ENCODE measurements at regions not wholly inside any gene's neighbourhood (a gene's known extent, or its start where the extent isn't known, plus 50 kb on each side); places are given as distances from the start of the nearest gene placed in this dataset.

GRCh38 chr5:117809251-117809650 is 1179.1 kb downstream of the DTWD2 start:
- TF ChIP-seq, protein P1, sequence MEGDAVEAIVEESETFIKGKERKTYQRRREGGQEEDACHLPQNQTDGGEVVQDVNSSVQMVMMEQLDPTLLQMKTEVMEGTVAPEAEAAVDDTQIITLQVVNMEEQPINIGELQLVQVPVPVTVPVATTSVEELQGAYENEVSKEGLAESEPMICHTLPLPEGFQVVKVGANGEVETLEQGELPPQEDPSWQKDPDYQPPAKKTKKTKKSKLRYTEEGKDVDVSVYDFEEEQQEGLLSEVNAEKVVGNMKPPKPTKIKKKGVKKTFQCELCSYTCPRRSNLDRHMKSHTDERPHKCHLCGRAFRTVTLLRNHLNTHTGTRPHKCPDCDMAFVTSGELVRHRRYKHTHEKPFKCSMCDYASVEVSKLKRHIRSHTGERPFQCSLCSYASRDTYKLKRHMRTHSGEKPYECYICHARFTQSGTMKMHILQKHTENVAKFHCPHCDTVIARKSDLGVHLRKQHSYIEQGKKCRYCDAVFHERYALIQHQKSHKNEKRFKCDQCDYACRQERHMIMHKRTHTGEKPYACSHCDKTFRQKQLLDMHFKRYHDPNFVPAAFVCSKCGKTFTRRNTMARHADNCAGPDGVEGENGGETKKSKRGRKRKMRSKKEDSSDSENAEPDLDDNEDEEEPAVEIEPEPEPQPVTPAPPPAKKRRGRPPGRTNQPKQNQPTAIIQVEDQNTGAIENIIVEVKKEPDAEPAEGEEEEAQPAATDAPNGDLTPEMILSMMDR (IDR thresholded peaks at IDR 0.05; ENCODE audit: control extremely low read depth, extremely low read depth, low read depth, missing control alignments): no peak
- POLR2A ChIA-PET: no interaction called here
- DNase-seq (ENCODE audit: extremely low spot score): no peak
- CTCF ChIA-PET: interaction anchor here (1.4 kb wide), 1 partner anchor 9 kb away, joined by 3 read pairs; no protein-coding TSS in a partner anchor

GRCh38 chr5:117805058-117805457 is 1183.3 kb downstream of the DTWD2 start:
- DNase-seq (ENCODE audit: extremely low spot score): no peak
- ChIA-PET POLR2A (no interaction called here), CTCF (interaction anchor here (1.3 to 1.5 kb wide), 2 partner anchors 9 to 14 kb away, joined by 3 read pairs; no protein-coding TSS in a partner anchor)
- TF ChIP-seq, protein P1 (IDR thresholded peaks at IDR 0.05; ENCODE audit: control extremely low read depth, extremely low read depth, low read depth, missing control alignments): no peak

GRCh38 chr5:117803533-117803932 is 1184.8 kb downstream of the DTWD2 start:
- ChIA-PET CTCF (interaction anchor here (1.1 kb wide), 1 partner anchor 9 kb away, joined by 5 read pairs; no protein-coding TSS in a partner anchor), POLR2A (no interaction called here)
- TF ChIP-seq, protein P1 (IDR thresholded peaks at IDR 0.05; ENCODE audit: control extremely low read depth, extremely low read depth, low read depth, missing control alignments): no peak
- no peak for DNase-seq (ENCODE audit: extremely low spot score)

- no peak for DNase-seq (ENCODE audit: extremely low spot score)
- ChIA-PET POLR2A (no interaction called here), CTCF (no interaction called here)
- TF ChIP-seq, protein P1 (IDR thresholded peaks at IDR 0.05; ENCODE audit: control extremely low read depth, extremely low read depth, low read depth, missing control alignments): no peak
Observed at GRCh38 chr5:117801583-117801982, 1186.8 kb downstream of the DTWD2 start.

DNA sequence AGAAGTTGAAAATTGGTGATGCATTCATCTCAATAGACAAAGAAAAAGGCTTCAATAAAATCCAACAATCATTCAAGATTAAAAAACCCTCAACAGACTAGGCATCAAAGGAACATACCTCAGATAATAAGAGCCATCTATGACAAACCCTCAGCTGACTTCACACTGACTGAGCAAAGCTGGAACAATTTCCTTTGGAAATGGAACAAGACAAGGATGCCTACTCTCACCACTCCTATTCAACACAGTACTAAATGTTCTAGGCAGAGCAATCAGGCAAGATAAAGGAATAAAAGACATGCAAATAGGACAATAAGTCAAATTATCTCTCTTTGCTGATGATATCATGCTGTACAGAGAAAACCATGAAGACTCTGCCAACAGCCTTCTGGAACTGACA is 1188.1 kb downstream of the DTWD2 start:
- TF ChIP-seq, protein P1 (IDR thresholded peaks at IDR 0.05; ENCODE audit: control extremely low read depth, extremely low read depth, low read depth, missing control alignments): no peak
- DNase-seq (ENCODE audit: extremely low spot score): no peak
- CTCF ChIA-PET: no interaction called here
- POLR2A ChIA-PET: no interaction called here

DNA sequence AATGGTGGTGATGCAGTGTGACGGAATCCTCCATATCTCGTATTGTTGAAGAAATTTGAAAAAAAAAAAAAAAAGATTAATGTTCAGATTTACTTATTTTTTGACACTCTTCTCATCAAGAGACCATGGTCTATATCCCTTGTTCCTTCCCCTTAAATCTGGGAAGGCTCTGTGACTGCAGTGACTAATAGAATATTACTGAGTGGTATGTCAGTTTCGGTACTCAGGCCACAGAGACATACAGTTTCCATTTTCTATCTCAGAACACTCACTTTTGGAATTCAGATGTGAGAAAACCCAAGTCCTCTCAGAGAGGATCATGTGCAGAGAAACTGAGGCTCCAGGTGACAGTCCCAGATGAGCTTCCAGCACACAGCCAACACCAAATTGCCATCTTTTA is 1193.5 kb downstream of the DTWD2 start:
- TF ChIP-seq, protein P1 (IDR thresholded peaks at IDR 0.05; ENCODE audit: control extremely low read depth, extremely low read depth, low read depth, missing control alignments): no peak
- DNase-seq (ENCODE audit: extremely low spot score): no peak
- CTCF ChIA-PET: no interaction called here
- POLR2A ChIA-PET: no interaction called here

GRCh38 chr5:117793963-117794362 is 1194.4 kb downstream of the DTWD2 start:
- CTCF ChIA-PET: no interaction called here
- TF ChIP-seq, protein P1 (IDR thresholded peaks at IDR 0.05; ENCODE audit: control extremely low read depth, extremely low read depth, low read depth, missing control alignments): no peak
- POLR2A ChIA-PET: no interaction called here
- no peak for DNase-seq (ENCODE audit: extremely low spot score)
